ENCODE measurements at regions not wholly inside any gene's neighbourhood (a gene's known extent, or its start where the extent isn't known, plus 50 kb on each side); places are given as distances from the start of the nearest gene placed in this dataset.

DNA sequence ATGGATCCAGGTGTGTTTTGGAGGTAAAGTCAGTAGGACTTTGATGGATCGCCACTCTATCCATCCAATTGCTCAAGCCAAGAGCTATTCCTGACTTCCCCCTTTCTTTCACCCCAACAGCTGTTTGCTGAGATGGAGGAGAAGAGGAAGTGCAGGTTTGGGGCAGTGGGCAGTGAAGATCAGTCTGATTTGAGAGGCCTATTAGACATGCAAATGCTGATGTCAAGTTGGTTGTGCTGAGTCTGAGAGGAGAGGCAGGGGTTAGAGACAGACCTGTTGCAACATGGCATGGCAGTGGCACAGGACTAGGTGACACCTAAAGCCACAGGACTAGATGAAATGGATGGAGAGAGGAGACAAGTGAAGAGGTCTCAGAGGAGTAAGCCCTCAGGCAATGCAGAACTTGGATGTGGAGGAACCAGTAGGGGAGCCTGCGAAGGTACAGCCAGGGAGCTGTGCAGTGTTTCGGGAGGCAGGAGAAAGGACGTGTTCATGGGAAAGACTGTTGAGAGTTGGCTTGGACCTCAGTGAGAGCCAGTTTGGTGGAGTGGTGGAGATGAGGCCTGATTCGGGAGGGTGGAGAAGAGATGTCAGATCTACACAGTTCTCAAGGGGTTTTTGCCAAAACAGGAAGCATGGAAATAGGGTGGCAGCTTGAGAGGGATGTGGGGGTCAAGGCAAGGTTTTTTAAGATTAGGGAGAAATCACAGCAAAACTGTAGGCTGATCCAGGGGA is 175.0 kb downstream of the MACROH2A1 start:
- H3K27ac ChIP-seq (ENCODE audit: insufficient read depth, low read depth, low read length): no peak overlapping the region
- CTCF ChIA-PET: no interaction called here
- POLR2A ChIA-PET: no interaction called here
- no peaks in the 10 kb centered on the region for H3K9me1 ChIP-seq (replicated peaks; ENCODE audit: control insufficient read depth, extremely low read depth, insufficient read depth, low read length)
- H3K4me2 ChIP-seq (ENCODE audit: insufficient read depth, low read length): no peak overlapping the region
- dilution Hi-C loops (cut with MboI; ENCODE audit: extremely low pct_ligation_motif_present, low sequenced_read_pairs): no loop called here
- H4K20me1 ChIP-seq (replicated peaks; ENCODE audit: control insufficient read depth, extremely low read depth, insufficient read depth, low read length): no peaks in the 10 kb centered on the region
- H3K4me1 ChIP-seq (ENCODE audit: control insufficient read depth, extremely low read depth, insufficient read depth, low read length): no peaks in the 10 kb centered on the region
- FAIRE-seq (no peak), DNase-seq (ENCODE audit: low read depth, low spot score) (no peak)
- no TSS peak for BruUV-seq (replicated peaks)
- intact Hi-C loops (cut with micrococcal nuclease): no loop called here
- TF ChIP-seq GATA2 (IDR thresholded peaks at IDR 0.05; ENCODE audit: insufficient read depth, insufficient read length, low read depth, low read length) (no peak), EZH2 (IDR thresholded peaks at IDR 0.05; ENCODE audit: borderline replicate concordance, low read depth, low read length, severe bottlenecking) (no peak), CTCF (IDR thresholded peaks at IDR 0.05; ENCODE audit: extremely low read depth in 1 of 2, insufficient read depth in 1 of 2, low read depth in 1 of 2, low read length in 2 of 2) (no peak), MYC (IDR thresholded peaks at IDR 0.05; ENCODE audit: low read depth, low read length) (no peak), JUN (IDR thresholded peaks at IDR 0.05; ENCODE audit: borderline replicate concordance, insufficient read depth, insufficient read length, low read depth) (no peak), POLR2A (IDR thresholded peaks at IDR 0.05; ENCODE audit: low read depth, low read length) (no peak)
- H3K4me3 ChIP-seq (replicated peaks in 1 of 3; ENCODE audit: insufficient read depth in 1 of 3, low read depth in 1 of 3, low read length in 3 of 3): no peak overlapping the region
- no peaks in the 10 kb centered on the region for H3K36me3 ChIP-seq (ENCODE audit: control insufficient read depth in 2 of 2, extremely low read depth in 1 of 2, insufficient read depth in 2 of 2, low read length in 2 of 2)
- H3K27me3 ChIP-seq (ENCODE audit: control insufficient read depth in 2 of 2, insufficient read depth in 2 of 2, low read length in 2 of 2): peaks cover 2 to 4% of the 10 kb centered on the region in 2 experiments
- no peak overlapping the region for H2AFZ ChIP-seq (ENCODE audit: low read depth, low read length)
- no peaks in the 10 kb centered on the region for H3K79me2 ChIP-seq (ENCODE audit: control insufficient read depth, insufficient read depth, low read length)
- H3K9ac ChIP-seq (replicated peaks; ENCODE audit: extremely low read depth, insufficient read depth, low read length): no peak overlapping the region
- H3K9me3 ChIP-seq (replicated peaks; ENCODE audit: control insufficient read depth, insufficient read depth, low read length): no peaks in the 10 kb centered on the region
